ENCODE measurements at regions not wholly inside any gene's neighbourhood (a gene's known extent, or its start where the extent isn't known, plus 50 kb on each side); places are given as distances from the start of the nearest gene placed in this dataset.

GRCh38 chr10:113339121-113339520 lies 213.7 kb upstream of the HABP2 start:
- no peak for TF ChIP-seq CTCF (IDR thresholded peaks at IDR 0.05; ENCODE audit: low read length)
- no peak for TF ChIP-seq EZH2 (IDR thresholded peaks at IDR 0.05; ENCODE audit: borderline replicate concordance, low read length)

Measured in OCI-LY1 (cell line).